Testis (tissue), 2 donors: ENCODE measurements at regions not wholly inside any gene's neighbourhood (a gene's known extent, or its start where the extent isn't known, plus 50 kb on each side); places are given as distances from the start of the nearest gene placed in this dataset.

Source experiments
- CTCF ChIP-seq, 3 experiments: fragments of 450-650 bp in 2 of 3; fragments of 200-600 bp in 1 of 3; sonication (generic) in 1 of 3; IDR thresholded peaks; one replicate each; pipeline ENCODE4 v1.5.1; 2016 to 2019; ENCODE audit warnings: antibody characterized with exemption in 3 of 3, mild to moderate bottlenecking in 2 of 3, moderate library complexity in 1 of 3
- POLR2A ChIP-seq: fragments of 450-650 bp; IDR thresholded peaks from one replicate; pipeline ENCODE4 v1.6.1; 2017; ENCODE audit warnings: antibody characterized with exemption, mild to moderate bottlenecking, moderate library complexity

DNA sequence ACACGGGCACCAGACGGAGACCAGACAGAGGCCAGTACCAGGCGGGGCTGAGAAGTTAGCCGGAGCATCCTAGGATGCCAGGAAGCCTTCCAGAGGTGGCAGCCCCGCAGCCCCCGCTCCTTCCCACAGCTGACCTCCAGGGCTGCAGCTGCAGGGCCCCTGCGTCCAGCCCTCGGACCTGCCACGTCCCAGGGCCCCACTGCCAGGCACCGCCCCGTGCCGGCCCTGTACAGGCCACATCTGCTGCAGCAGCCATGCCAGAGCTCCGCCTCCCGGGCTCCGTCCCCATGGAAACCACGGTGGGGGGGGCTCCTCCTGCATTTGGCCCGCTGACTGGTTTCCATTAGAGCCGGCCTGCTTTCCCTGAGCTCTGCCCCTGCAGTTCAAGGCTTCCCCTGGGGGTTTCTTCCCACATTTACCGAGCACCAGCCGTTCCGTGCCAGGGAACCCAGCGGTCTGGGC is 62.5 kb upstream of the PPARA start:
- TF ChIP-seq CTCF (IDR thresholded peaks at IDR 0.05) (no peak), POLR2A (no peak)
